GM12878 (cell line): ENCODE measurements at regions not wholly inside any gene's neighbourhood (a gene's known extent, or its start where the extent isn't known, plus 50 kb on each side); places are given as distances from the start of the nearest gene placed in this dataset.

Experiments
- ATAC-seq: fragments of 200-7000 bp; cut with Tn5 transposase; 3 replicates; pipeline ENCODE4 v1.9.1; 2020; ENCODE audit warnings: mild to moderate bottlenecking, moderate library complexity
- BruUV-seq: library from RNA; stranded (reverse); fragments of 400-500 nt; replicated peaks from 2 replicates; lab custom pipeline; 2021; lab: Mats Ljungman, UMichigan
- CTCF ChIA-PET: fragments of 300-600 bp; sonication (Branson Sonifier 250); formaldehyde crosslinking; extraction: SDS; loops from one replicate; lab custom pipeline; 2021; ENCODE audit warnings: inconsistent platforms; lab: Yijun Ruan, JAX
- POLR2A ChIA-PET: fragments of 350-600 bp; formaldehyde crosslinking; extraction: SDS; loops from one replicate; lab custom pipeline; 2021; ENCODE audit warnings: inconsistent platforms; lab: Charles Lee
- RAD21 ChIA-PET: fragments of 300-600 bp; sonication (Branson Sonifier 250); formaldehyde crosslinking; loops from one replicate; lab custom pipeline; 2023; ENCODE audit warnings: antibody characterized with exemption; ENCODE audit not compliant: unreplicated experiment; lab: Charles Lee
- SMC1A ChIA-PET: fragments of 300-600 bp; sonication (Branson Sonifier 250); formaldehyde crosslinking; loops from one replicate; lab custom pipeline; 2023; ENCODE audit not compliant: unreplicated experiment, uncharacterized antibody; lab: Charles Lee
- DNase-seq: peaks from one replicate; pipeline ENCODE4 v3.0.0-alpha.2; 2011; ENCODE audit warnings: low read depth, low spot score
- FAIRE-seq: peaks from 3 replicates; lab custom pipeline; 2011; peaks lifted over from hg19 to GRCh38; lab: Jason Lieb, UNC
- H2AFZ ChIP-seq: 2 replicates; pipeline ENCODE4 v1.6.0; 2011; ENCODE audit warnings: low read depth, low read length, control low read depth; ENCODE audit not compliant: control insufficient read depth
- H3K27ac ChIP-seq: 2 replicates; pipeline ENCODE4 v1.5.1; 2011; ENCODE audit warnings: control low read depth; ENCODE audit not compliant: control insufficient read depth, insufficient read depth
- H3K27me3 ChIP-seq, 2 experiments: replicated peaks in 1 of 2; 2 replicates each; pipeline versions ENCODE4 v1.6.0 to v1.6.1; 2011; ENCODE audit warnings: low read length in 1 of 2; ENCODE audit not compliant: control insufficient read depth in 2 of 2, insufficient read depth in 2 of 2
- H3K36me3 ChIP-seq, 2 experiments: 2 replicates each; pipeline ENCODE4 v1.5.1; 2011; ENCODE audit warnings: low read length in 1 of 2; ENCODE audit not compliant: control insufficient read depth in 2 of 2, insufficient read depth in 2 of 2
- H3K4me1 ChIP-seq: 2 replicates; pipeline ENCODE4 v1.6.1; 2011; ENCODE audit warnings: mild to moderate bottlenecking, low read length, moderate library complexity, mixed read lengths; ENCODE audit not compliant: control insufficient read depth, insufficient read depth
- H3K4me2 ChIP-seq: 2 replicates; pipeline ENCODE4 v1.6.0; 2011; ENCODE audit warnings: control low read depth; ENCODE audit not compliant: control insufficient read depth, insufficient read depth
- H3K4me3 ChIP-seq: fragments of 200-600 bp; sonication (generic); 2 replicates; pipeline ENCODE4 v1.5.1; 2016
- H3K79me2 ChIP-seq: 2 replicates; pipeline ENCODE4 v1.6.0; 2011; ENCODE audit warnings: low read length; ENCODE audit not compliant: control insufficient read depth, insufficient read depth
- H3K9ac ChIP-seq: 2 replicates; pipeline ENCODE4 v1.8.0; 2011; ENCODE audit warnings: low read length, control low read depth, mixed read lengths; ENCODE audit not compliant: control insufficient read depth, insufficient read depth
- H3K9me3 ChIP-seq: replicated peaks from 3 replicates; pipeline ENCODE4 v1.5.1; 2011; ENCODE audit warnings: mild to moderate bottlenecking, low read length; ENCODE audit not compliant: control insufficient read depth, insufficient read depth
- H4K20me1 ChIP-seq: 2 replicates; pipeline ENCODE4 v1.6.0; 2011; ENCODE audit not compliant: control insufficient read depth, insufficient read depth
- BRCA1 ChIP-seq: IDR thresholded peaks from 2 replicates; pipeline ENCODE4 v1.6.1; 2011; ENCODE audit warnings: low read depth, low read length, improper control_type of control experiment
- EGR1 ChIP-seq, 2 experiments: IDR thresholded peaks; 1 replicate in 1 of 2; 2 replicates in 1 of 2; pipeline ENCODE4 v1.6.1; 2011 to 2012; ENCODE audit warnings: low read depth in 2 of 2, low read length in 2 of 2, borderline replicate concordance in 1 of 2, mild to moderate bottlenecking in 1 of 2, moderate library complexity in 1 of 2
- IKZF1 ChIP-seq: fragments of 450-650 bp; conservative IDR thresholded peaks from 2 replicates; pipeline ENCODE4 v1.6.1; 2017; ENCODE audit warnings: antibody characterized with exemption, mild to moderate bottlenecking
- NFIC ChIP-seq: IDR thresholded peaks from 2 replicates; pipeline ENCODE4 v1.6.1; 2012; ENCODE audit warnings: low read depth, mild to moderate bottlenecking, inconsistent platforms, low read length, moderate library complexity
- NFXL1 ChIP-seq: fragments of 450-650 bp; IDR thresholded peaks from 2 replicates; pipeline ENCODE4 v1.6.1; 2017; ENCODE audit warnings: antibody characterized with exemption, mild to moderate bottlenecking, borderline replicate concordance
- NR2C1 ChIP-seq: fragments of 450-650 bp; IDR thresholded peaks from 2 replicates; pipeline ENCODE4 v1.6.1; 2017; ENCODE audit warnings: antibody characterized with exemption, mild to moderate bottlenecking, moderate library complexity
- NR2F1 ChIP-seq: fragments of 450-650 bp; conservative IDR thresholded peaks from 2 replicates; pipeline ENCODE4 v1.6.1; 2017; ENCODE audit warnings: mild to moderate bottlenecking
- RB1 ChIP-seq: fragments of 450-650 bp; formaldehyde crosslinking; IDR thresholded peaks from 2 replicates; pipeline ENCODE4 v1.6.1; 2017; ENCODE audit warnings: mild to moderate bottlenecking, borderline replicate concordance
- WGBS: methylation state at CpG from one replicate; pipeline ENCODE4 v1.1.6; 2016; ENCODE audit warnings: low lambda C conversion rate; ENCODE audit not compliant: insufficient replicate concordance, insufficient coverage; ENCODE audit errors: missing lambda C conversion rate; 5-methylcytosine and 5-hydroxymethylcytosine counted together
- in situ Hi-C: fragments of 300-500 bp; cut with MboI; formaldehyde crosslinking; loops from 9 replicates; pipeline ENCODE4 v1.14.3; 2018; ENCODE audit warnings: mixed read lengths
- intact Hi-C: fragments of 100-400 bp; cut with micrococcal nuclease; formaldehyde crosslinking; loops from one replicate; pipeline ENCODE4 v1.14.2; 2022; ENCODE audit not compliant: unreplicated experiment
- TF ChIP-seq, protein P1 (sequence below): fragments of 450-650 bp; IDR thresholded peaks from 2 replicates; pipeline ENCODE4 v1.6.1; 2017; ENCODE audit warnings: mild to moderate bottlenecking
- TF ChIP-seq, protein P2 (sequence below): fragments of 450-650 bp; IDR thresholded peaks from 2 replicates; pipeline ENCODE4 v1.6.1; 2017; ENCODE audit warnings: borderline replicate concordance
- TF ChIP-seq, protein P3 (sequence below): fragments of 450-650 bp; IDR thresholded peaks from 2 replicates; pipeline ENCODE4 v1.6.1; 2017; ENCODE audit warnings: mild to moderate bottlenecking, moderate library complexity

DNA sequence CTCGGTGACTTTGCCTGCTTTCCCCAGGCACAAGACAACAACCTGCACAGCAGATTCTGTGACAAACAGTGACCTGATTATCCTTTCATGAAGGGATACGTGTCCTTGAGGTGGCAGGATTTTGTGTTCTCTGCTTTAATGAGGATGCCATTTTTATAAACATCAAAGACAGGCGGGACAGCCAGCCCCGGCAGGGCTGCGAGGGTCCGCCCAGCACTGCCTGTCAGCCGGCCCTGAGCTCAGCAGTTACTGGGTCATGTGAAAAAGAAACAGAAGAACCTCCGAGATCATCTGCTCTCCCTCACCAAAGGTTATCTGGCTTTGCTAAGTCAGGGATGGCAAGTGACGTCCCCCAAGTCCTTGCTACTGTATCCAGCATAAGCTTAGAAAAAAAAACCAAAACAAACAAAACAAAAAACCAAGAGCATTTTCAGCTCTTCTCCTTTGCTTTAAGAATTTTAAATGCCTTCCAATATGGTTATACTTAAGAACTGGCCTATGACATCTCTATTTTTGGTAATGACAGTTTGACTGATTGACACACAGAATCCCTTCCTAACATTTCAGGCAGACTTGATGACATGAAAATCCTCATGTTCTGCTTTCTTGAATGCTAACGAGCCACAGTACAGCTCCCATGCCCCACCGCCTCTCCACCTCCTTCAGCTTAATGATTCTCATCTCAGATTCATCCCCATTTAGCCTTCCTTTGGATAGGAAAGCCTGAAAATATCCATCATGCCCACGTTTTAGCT is 666.6 kb upstream of the ARGLU1 start:
- intact Hi-C loops = no loop called here
- H3K27me3 ChIP-seq = no peaks in the 10 kb centered on the region
- no peak overlapping the region for H3K9ac ChIP-seq
- no peaks in the 10 kb centered on the region for H4K20me1 ChIP-seq
- BruUV-seq = no TSS peak
- no peaks in the 10 kb centered on the region for H3K36me3 ChIP-seq
- no peak overlapping the region for H2AFZ ChIP-seq
- FAIRE-seq (no peak), ATAC-seq (no peak), DNase-seq (no peak)
- WGBS = 13% methylated on average over 12 of the region's 12 CpGs
- no peak overlapping the region for H3K27ac ChIP-seq
- H3K79me2 ChIP-seq = no peaks in the 10 kb centered on the region
- no peaks in the 10 kb centered on the region for H3K4me1 ChIP-seq
- ChIA-PET POLR2A (no interaction called here), SMC1A (no interaction called here), CTCF (no interaction called here), RAD21 (no interaction called here)
- TF ChIP-seq IKZF1 = no peak
- no peak for TF ChIP-seq EGR1 (IDR thresholded peaks at IDR 0.05; ENCODE audit: borderline replicate concordance in 1 of 2, low read depth in 2 of 2, low read length in 2 of 2)
- no peak for TF ChIP-seq BRCA1
- TF ChIP-seq NFXL1 = no peak
- TF ChIP-seq, protein P1, sequence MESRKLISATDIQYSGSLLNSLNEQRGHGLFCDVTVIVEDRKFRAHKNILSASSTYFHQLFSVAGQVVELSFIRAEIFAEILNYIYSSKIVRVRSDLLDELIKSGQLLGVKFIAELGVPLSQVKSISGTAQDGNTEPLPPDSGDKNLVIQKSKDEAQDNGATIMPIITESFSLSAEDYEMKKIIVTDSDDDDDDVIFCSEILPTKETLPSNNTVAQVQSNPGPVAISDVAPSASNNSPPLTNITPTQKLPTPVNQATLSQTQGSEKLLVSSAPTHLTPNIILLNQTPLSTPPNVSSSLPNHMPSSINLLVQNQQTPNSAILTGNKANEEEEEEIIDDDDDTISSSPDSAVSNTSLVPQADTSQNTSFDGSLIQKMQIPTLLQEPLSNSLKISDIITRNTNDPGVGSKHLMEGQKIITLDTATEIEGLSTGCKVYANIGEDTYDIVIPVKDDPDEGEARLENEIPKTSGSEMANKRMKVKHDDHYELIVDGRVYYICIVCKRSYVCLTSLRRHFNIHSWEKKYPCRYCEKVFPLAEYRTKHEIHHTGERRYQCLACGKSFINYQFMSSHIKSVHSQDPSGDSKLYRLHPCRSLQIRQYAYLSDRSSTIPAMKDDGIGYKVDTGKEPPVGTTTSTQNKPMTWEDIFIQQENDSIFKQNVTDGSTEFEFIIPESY = no peak
- TF ChIP-seq, protein P2, sequence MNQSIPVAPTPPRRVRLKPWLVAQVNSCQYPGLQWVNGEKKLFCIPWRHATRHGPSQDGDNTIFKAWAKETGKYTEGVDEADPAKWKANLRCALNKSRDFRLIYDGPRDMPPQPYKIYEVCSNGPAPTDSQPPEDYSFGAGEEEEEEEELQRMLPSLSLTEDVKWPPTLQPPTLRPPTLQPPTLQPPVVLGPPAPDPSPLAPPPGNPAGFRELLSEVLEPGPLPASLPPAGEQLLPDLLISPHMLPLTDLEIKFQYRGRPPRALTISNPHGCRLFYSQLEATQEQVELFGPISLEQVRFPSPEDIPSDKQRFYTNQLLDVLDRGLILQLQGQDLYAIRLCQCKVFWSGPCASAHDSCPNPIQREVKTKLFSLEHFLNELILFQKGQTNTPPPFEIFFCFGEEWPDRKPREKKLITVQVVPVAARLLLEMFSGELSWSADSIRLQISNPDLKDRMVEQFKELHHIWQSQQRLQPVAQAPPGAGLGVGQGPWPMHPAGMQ = no peak
- no peak for TF ChIP-seq RB1
- TF ChIP-seq, protein P3, sequence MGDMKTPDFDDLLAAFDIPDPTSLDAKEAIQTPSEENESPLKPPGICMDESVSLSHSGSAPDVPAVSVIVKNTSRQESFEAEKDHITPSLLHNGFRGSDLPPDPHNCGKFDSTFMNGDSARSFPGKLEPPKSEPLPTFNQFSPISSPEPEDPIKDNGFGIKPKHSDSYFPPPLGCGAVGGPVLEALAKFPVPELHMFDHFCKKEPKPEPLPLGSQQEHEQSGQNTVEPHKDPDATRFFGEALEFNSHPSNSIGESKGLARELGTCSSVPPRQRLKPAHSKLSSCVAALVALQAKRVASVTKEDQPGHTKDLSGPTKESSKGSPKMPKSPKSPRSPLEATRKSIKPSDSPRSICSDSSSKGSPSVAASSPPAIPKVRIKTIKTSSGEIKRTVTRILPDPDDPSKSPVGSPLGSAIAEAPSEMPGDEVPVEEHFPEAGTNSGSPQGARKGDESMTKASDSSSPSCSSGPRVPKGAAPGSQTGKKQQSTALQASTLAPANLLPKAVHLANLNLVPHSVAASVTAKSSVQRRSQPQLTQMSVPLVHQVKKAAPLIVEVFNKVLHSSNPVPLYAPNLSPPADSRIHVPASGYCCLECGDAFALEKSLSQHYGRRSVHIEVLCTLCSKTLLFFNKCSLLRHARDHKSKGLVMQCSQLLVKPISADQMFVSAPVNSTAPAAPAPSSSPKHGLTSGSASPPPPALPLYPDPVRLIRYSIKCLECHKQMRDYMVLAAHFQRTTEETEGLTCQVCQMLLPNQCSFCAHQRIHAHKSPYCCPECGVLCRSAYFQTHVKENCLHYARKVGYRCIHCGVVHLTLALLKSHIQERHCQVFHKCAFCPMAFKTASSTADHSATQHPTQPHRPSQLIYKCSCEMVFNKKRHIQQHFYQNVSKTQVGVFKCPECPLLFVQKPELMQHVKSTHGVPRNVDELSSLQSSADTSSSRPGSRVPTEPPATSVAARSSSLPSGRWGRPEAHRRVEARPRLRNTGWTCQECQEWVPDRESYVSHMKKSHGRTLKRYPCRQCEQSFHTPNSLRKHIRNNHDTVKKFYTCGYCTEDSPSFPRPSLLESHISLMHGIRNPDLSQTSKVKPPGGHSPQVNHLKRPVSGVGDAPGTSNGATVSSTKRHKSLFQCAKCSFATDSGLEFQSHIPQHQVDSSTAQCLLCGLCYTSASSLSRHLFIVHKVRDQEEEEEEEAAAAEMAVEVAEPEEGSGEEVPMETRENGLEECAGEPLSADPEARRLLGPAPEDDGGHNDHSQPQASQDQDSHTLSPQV = no peak
- no peak for TF ChIP-seq NR2F1
- TF ChIP-seq NR2C1 = no peak
- TF ChIP-seq NFIC = no peak
- H3K9me3 ChIP-seq = no peaks in the 10 kb centered on the region
- H3K4me3 ChIP-seq = no peak overlapping the region
- in situ Hi-C loops = no loop called here
- no peak overlapping the region for H3K4me2 ChIP-seq
